ENCODE measurements at regions not wholly inside any gene's neighbourhood (a gene's known extent, or its start where the extent isn't known, plus 50 kb on each side); places are given as distances from the start of the nearest gene placed in this dataset.

DNA sequence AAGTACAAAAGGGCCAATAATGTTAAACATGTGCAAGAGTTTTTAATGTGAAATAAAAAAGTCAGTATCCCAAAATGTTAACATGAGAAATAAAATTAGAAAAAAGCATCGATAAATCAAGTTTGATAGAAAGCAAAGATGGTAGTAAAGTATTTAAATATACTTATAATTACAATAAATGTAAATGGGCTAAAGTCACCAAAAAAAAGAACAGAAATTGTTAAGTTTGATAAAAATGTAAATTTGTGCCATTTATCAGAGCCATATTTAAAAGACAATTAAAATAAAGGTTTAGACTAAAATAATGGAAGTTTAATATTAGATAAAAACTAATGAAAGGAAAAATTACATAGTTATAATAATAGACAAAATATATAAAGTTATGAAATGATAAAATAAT, 500.5 kb downstream of the TMEM232 start:
- TF ChIP-seq CTCF (IDR thresholded peaks at IDR 0.05; ENCODE audit: insufficient read depth, low read length) (no peak), POLR2AphosphoS5 (IDR thresholded peaks at IDR 0.05; ENCODE audit: low read depth) (no peak), SPI1 (IDR thresholded peaks at IDR 0.05; ENCODE audit: borderline replicate concordance, low read depth) (no peak), REST (IDR thresholded peaks at IDR 0.05; ENCODE audit: insufficient replicate concordance, low read depth) (no peak), GABPA (IDR thresholded peaks at IDR 0.05; ENCODE audit: low read depth) (no peak)
